ENCODE measurements at regions not wholly inside any gene's neighbourhood (a gene's known extent, or its start where the extent isn't known, plus 50 kb on each side); places are given as distances from the start of the nearest gene placed in this dataset.

GRCh38 chr3:104629038-104629437, 737.7 kb upstream of the ALCAM start:
- TF ChIP-seq ZNF274 (IDR thresholded peaks at IDR 0.05; ENCODE audit: low read depth, low read length) (no peak), SUZ12 (IDR thresholded peaks at IDR 0.05; ENCODE audit: extremely low read depth, insufficient read depth, insufficient read length) (no peak)
